ENCODE measurements at regions not wholly inside any gene's neighbourhood (a gene's known extent, or its start where the extent isn't known, plus 50 kb on each side); places are given as distances from the start of the nearest gene placed in this dataset.

DNA sequence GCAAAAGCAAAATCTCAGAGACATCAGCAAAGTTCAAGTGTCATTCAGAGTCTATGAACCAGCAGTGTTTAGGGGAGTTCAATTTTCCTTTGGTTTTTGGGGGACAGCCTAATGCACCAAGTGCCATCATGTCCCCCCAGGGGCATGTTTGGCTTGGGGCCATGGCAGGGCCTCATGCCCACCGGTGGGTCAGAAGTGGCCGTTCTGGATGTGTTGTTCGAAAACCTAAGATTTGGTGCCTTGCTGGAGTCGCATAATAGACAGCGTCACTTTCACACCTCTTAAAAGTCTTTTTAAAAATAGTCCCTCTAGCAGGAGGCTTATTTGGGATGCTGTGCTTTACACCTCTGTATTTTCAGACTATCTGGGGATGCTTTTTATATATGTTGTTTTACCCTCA, 250.1 kb downstream of the ZNF536 start:
- no peak for DNase-seq (ENCODE audit: low spot score)
- no peak for ATAC-seq

DNA sequence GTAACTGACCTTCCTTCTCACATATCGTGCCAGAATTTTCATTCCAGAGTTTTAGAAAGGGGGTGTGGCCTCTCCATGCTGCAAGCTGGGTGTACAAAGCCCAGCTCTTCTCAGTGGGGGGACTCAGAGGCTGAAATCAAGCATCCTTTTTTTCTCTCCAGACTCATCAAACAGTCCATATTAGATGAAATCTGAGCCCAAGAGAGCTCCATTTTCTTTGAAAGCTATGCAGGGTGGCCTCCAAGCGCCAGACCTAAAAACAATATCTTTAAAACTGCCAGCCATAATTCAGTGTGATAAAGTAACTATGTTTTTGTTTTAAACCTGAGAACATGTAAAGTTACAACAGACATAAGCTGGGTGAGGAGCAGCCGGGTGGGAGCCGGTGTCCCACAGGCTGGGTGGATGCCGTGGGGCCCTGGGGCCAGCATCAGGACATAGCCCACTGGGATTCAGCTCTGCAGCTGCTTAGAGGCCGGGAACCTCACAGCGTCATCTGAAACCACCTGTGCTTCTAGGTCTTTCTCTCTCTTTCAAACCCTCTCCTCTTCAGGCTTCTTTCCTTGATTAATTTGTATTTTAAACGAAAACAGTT, 249.2 kb downstream of the ZNF536 start:
- no peak for DNase-seq (ENCODE audit: low spot score)

DNA sequence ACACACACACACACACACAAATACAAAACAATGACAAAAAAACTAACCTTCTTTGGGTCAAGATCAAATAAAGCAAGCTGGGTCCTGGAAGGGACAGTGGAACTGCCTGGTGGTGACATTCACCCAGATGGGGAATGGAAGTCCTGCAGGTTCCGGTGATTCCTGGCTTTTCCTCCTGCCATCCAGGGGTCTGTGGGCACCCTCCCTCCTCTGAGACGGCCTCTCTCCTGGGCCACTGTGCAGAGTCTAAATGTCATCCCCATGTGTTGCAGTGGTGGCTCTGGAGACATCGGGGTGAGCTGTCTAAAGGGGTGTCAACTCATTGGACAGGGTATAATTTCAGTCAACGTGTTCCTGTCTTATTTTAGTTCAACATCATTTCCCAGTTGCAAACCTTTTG, 248.2 kb downstream of the ZNF536 start:
- ATAC-seq: no peak
- DNase-seq (ENCODE audit: low spot score): no peak

More for the DNA sequence above, 249.2 kb downstream of the ZNF536 start:
- ATAC-seq: no peak

DNA sequence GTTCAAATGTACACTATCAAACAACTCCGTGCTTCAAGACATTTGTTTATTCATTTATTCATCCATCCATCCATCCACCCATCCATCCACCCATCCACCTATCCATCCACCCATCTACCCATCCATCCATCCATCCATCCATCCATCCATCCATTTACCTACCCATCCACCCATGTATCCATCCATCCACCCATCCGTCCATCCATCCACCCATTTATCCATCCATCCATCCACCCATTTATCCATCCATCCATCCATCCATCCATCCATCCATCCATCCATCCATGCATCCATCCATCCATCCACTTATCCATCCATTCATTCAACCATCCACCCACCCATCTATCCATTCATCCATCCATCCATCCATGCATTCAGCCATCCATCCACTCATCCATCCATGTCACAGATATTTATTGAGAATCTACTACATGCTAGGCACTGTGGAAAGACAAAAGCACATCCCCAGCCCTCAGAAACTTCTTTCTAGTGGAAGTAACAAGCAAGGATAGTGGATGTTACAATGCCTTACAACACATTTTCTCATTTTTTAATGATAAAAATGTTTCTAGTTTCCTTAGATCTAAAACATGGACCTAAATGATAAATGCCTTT, 237.6 kb downstream of the ZNF536 start:
- DNase-seq (ENCODE audit: low spot score) (no peak), ATAC-seq (no peak)

DNA sequence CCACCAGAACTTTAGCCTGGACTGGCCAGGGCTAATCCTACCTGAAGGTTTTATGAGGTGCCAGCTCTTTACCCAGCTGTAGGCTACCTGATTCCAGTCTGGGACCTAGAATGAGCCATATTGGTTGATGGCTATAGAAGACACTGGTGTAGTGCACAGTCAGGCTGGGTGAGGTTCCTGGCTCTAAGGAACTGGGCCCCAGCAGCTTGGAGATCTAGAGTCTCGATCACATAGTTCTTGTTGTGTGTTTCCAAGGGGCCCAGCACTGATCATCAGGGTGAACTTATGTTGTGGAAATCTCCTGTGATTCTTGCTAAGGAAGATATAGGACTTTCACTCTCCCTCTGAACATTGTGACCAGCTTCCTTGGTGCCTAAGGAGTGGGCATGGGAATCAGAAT, 236.3 kb downstream of the ZNF536 start:
- ATAC-seq: no peak
- no peak for DNase-seq (ENCODE audit: low spot score)

Data from left lobe of liver (tissue), 2 donors.